BE2C (cell line): ENCODE measurements at regions not wholly inside any gene's neighbourhood (a gene's known extent, or its start where the extent isn't known, plus 50 kb on each side); places are given as distances from the start of the nearest gene placed in this dataset.

ENCODE experiments used
- DNase-seq: peaks from one replicate; pipeline ENCODE4 v3.0.0-alpha.2; 2020
- H3K27me3 ChIP-seq: fragments of 250-450 bp; sonication (Bioruptor Pico); 2 replicates; pipeline ENCODE4 v1.5.1; 2020; ENCODE audit warnings: mild to moderate bottlenecking
- H3K36me3 ChIP-seq: fragments of 250-450 bp; sonication (Bioruptor Pico); 2 replicates; pipeline ENCODE4 v1.5.1; 2020; ENCODE audit warnings: mild to moderate bottlenecking
- H3K4me1 ChIP-seq: fragments of 250-450 bp; sonication (Bioruptor Pico); 2 replicates; pipeline ENCODE4 v1.5.1; 2020
- H3K4me3 ChIP-seq: 2 replicates; pipeline ENCODE4 v1.5.1; 2011; ENCODE audit warnings: low read depth, low read length
- H3K9me3 ChIP-seq: fragments of 250-450 bp; sonication (Bioruptor Pico); 2 replicates; pipeline ENCODE4 v1.5.1; 2020
- TF ChIP-seq, protein P1 (sequence below): IDR thresholded peaks from 2 replicates; pipeline ENCODE4 v1.5.1; 2012; ENCODE audit warnings: mild to moderate bottlenecking, low read depth, low read length

GRCh38 chr1:209349363-209350308 lies 233.9 kb upstream of the CAMK1G start:
- peaks cover 27% of the 10 kb centered on the region for H3K4me1 ChIP-seq
- H3K4me3 ChIP-seq: no peak overlapping the region
- no peaks in the 10 kb centered on the region; the same call in 1 of the 2 replicates for H3K9me3 ChIP-seq
- TF ChIP-seq, protein P1, sequence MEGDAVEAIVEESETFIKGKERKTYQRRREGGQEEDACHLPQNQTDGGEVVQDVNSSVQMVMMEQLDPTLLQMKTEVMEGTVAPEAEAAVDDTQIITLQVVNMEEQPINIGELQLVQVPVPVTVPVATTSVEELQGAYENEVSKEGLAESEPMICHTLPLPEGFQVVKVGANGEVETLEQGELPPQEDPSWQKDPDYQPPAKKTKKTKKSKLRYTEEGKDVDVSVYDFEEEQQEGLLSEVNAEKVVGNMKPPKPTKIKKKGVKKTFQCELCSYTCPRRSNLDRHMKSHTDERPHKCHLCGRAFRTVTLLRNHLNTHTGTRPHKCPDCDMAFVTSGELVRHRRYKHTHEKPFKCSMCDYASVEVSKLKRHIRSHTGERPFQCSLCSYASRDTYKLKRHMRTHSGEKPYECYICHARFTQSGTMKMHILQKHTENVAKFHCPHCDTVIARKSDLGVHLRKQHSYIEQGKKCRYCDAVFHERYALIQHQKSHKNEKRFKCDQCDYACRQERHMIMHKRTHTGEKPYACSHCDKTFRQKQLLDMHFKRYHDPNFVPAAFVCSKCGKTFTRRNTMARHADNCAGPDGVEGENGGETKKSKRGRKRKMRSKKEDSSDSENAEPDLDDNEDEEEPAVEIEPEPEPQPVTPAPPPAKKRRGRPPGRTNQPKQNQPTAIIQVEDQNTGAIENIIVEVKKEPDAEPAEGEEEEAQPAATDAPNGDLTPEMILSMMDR: no peak
- DNase-seq: peak; percentile 68
- H3K27me3 ChIP-seq: no peaks in the 10 kb centered on the region; the same call in 1 of the 2 replicates
- no peaks in the 10 kb centered on the region for H3K36me3 ChIP-seq

DNA sequence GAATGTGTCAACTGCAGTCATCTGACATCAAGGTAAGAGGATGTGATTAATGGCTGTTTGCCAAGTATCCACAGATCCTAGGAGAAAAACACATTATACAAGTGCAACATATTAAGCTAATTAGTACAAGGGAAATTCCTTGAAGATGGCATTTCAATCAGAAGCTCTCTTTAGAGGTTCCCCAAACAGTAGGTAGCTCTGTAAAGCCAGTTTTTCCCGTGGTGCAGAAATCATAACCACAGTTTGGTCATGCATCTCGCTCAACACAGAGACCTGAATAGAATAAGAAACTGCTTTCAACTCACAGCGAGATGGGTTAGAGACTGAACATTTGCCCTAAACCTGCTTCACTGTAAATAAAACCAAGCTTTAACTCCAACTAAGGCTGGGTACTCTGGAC lies 230.5 kb upstream of the CAMK1G start:
- no peaks in the 10 kb centered on the region for H3K9me3 ChIP-seq
- DNase-seq: no peak
- H3K4me3 ChIP-seq: no peak overlapping the region
- no peaks in the 10 kb centered on the region for H3K36me3 ChIP-seq
- H3K27me3 ChIP-seq: no peaks in the 10 kb centered on the region; the same call in 1 of the 2 replicates
- TF ChIP-seq, protein P1: no peak
- peaks cover 28% of the 10 kb centered on the region for H3K4me1 ChIP-seq

DNA sequence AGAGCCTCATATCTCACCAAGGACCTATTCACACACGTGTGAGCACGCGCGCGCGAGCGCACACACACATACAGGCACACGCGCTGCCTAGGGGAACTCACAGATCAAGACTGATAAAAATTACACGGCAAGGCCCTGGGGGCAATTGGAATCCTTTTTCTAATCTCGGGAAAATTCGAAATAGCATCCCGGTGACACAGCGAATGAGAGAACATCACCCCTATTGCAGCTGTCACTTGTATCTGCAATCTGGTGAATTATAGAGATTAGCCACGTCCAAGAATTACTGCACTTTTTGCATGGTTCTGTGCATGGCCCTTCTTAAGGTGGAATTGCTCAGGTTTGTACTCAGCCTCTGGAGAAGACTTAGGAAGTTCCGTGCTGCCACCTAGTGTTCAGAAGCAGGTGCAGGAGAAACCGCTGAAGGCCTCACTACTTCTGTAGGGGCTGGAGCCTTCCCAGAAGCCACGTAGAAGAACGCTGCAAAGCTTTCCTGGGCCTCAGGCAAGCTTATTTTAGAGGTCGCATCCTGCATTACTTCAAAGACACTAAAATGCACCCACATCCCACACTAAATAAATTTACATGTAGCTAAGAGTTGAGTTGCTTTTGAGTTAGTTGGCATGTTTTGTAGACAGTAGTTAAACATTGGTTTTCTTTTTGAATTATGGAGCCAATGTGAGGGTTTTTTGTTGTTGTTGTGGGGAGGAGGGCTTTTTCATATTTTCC lies 229.2 kb upstream of the CAMK1G start:
- peak; percentile 86 for DNase-seq

GRCh38 chr1:209354840-209355165 lies 228.7 kb upstream of the CAMK1G start:
- TF ChIP-seq, protein P1: no peak
- Histone ChIP-seq H3K27me3 (no peaks in the 10 kb centered on the region), H3K9me3 (no peaks in the 10 kb centered on the region), H3K36me3 (no peaks in the 10 kb centered on the region), H3K4me3 (no peak overlapping the region), H3K4me1 (peaks cover 19% of the 10 kb centered on the region)
- no peak for DNase-seq

More for the DNA sequence above, 229.2 kb upstream of the CAMK1G start:
- H3K36me3 ChIP-seq: no peaks in the 10 kb centered on the region
- H3K27me3 ChIP-seq: no peaks in the 10 kb centered on the region
- TF ChIP-seq, protein P1: peak; percentile 99
- no peaks in the 10 kb centered on the region for H3K9me3 ChIP-seq
- peaks cover 24% of the 10 kb centered on the region for H3K4me1 ChIP-seq
- H3K4me3 ChIP-seq: no peak overlapping the region

- Histone ChIP-seq H3K9me3 (no peaks in the 10 kb centered on the region), H3K36me3 (no peaks in the 10 kb centered on the region), H3K27me3 (no peaks in the 10 kb centered on the region), H3K4me1 (peaks cover 16% of the 10 kb centered on the region), H3K4me3 (no peak overlapping the region)
- TF ChIP-seq, protein P1: no peak
- DNase-seq: no peak
Observed at GRCh38 chr1:209355415-209355814, 228.1 kb upstream of the CAMK1G start.

- no peak for DNase-seq
- Histone ChIP-seq H3K9me3 (no peaks in the 10 kb centered on the region), H3K36me3 (no peaks in the 10 kb centered on the region), H3K4me3 (no peak overlapping the region), H3K4me1 (peaks cover 8% of the 10 kb centered on the region; the same call in 1 of the 2 replicates), H3K27me3 (no peaks in the 10 kb centered on the region)
- TF ChIP-seq, protein P1: no peak
Observed at GRCh38 chr1:209356976-209357377, 226.5 kb upstream of the CAMK1G start.
